SU-DHL-6 (cell line): ENCODE measurements at regions not wholly inside any gene's neighbourhood (a gene's known extent, or its start where the extent isn't known, plus 50 kb on each side); places are given as distances from the start of the nearest gene placed in this dataset.

ENCODE experiments used
- EZH2phosphoT487 ChIP-seq: fragments of 200-600 bp; sonication (generic), shearing (Covaris generic); conservative IDR thresholded peaks from 2 replicates; pipeline ENCODE4 v1.6.1; 2018; ENCODE audit warnings: mild to moderate bottlenecking, antibody characterized with exemption, low read length, moderate library complexity, mixed read lengths
- TF ChIP-seq, protein P1 (sequence below): fragments of 200-600 bp; sonication (generic); IDR thresholded peaks from one replicate; pipeline ENCODE4 v1.5.1; 2017; ENCODE audit warnings: antibody characterized with exemption, mild to moderate bottlenecking, low read length, moderate library complexity; ENCODE audit not compliant: insufficient read depth, poor library complexity, severe bottlenecking

DNA sequence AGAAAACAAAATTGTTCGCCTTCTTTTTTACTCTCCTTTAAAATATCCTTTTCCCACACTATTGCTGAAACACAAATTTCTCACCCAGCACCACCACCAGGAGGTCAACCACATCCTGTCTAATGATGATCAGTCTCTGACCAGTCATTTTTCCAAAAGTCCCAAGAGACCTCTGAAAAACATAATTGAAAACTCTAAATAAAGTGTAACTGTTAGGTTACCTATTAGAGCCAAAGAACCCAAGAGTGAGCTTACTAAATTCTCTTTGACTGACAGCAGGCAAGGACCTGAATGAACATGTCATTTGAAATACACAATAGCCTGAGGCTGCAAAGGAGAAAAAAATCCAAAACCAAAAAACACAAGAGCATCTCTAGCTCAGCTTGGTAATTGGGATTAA lies 735.4 kb downstream of the CBLN4 start:
- TF ChIP-seq, protein P1, sequence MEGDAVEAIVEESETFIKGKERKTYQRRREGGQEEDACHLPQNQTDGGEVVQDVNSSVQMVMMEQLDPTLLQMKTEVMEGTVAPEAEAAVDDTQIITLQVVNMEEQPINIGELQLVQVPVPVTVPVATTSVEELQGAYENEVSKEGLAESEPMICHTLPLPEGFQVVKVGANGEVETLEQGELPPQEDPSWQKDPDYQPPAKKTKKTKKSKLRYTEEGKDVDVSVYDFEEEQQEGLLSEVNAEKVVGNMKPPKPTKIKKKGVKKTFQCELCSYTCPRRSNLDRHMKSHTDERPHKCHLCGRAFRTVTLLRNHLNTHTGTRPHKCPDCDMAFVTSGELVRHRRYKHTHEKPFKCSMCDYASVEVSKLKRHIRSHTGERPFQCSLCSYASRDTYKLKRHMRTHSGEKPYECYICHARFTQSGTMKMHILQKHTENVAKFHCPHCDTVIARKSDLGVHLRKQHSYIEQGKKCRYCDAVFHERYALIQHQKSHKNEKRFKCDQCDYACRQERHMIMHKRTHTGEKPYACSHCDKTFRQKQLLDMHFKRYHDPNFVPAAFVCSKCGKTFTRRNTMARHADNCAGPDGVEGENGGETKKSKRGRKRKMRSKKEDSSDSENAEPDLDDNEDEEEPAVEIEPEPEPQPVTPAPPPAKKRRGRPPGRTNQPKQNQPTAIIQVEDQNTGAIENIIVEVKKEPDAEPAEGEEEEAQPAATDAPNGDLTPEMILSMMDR, result no peak
- no peak for TF ChIP-seq EZH2phosphoT487
